ENCODE measurements at regions not wholly inside any gene's neighbourhood (a gene's known extent, or its start where the extent isn't known, plus 50 kb on each side); places are given as distances from the start of the nearest gene placed in this dataset.
"Not testable (repeated sequence)": the region's sequence is repeated elsewhere in the genome, so short reads cannot be mapped to it uniquely, and the experiment has no call there.

DNA sequence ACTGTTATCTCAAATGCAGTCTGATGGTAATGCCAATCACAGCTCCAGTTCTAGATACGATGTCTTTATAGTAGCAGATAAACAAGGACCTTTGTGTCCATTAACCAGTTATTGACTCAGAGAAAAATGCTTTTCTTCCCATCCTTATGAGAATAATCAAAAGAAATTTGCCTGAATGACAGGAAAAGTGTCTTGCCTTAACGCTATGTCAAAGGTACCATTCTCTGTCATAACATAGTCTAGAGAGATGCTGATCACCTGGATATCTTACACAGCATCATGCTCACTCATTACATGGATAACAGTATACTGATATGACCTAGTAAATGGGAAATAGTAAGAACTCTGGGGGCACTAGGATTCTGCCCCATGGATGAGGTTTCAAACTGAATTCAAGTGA is 151.7 kb upstream of the NEGR1 start:
- intact Hi-C loops (cut with micrococcal nuclease) = no loop called here
- no peak overlapping the region for H3K27ac Mint-ChIP-seq
- peaks cover 12% of the 10 kb centered on the region for H3K9me3 Mint-ChIP-seq
- no peaks in the 10 kb centered on the region for H3K36me3 Mint-ChIP-seq (ENCODE audit: low read depth)
- no peak overlapping the region for H3K4me3 Mint-ChIP-seq
- no peaks in the 10 kb centered on the region for H3K27me3 Mint-ChIP-seq
- peaks cover 6% of the 10 kb centered on the region for H3K4me1 Mint-ChIP-seq (ENCODE audit: low read depth)

DNA sequence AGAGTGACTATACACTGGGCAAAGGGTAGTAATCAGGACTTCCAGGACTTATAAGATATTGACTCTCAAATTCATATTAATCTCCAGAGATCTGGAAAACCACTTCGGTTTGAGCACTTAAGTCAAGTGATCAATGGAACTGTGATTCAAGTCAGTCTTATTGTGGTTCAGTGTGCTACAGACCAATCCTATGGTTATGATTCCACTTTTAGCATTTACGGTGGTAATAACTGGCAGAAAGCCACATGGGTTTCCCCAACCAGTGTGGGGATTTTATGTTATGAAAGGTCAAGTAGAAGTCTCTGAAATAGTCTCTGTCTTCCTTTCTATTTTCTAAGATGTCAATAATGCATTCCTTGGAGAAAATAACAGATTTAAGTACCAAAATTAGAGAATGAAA is 151.3 kb upstream of the NEGR1 start:
- Mint-ChIP-seq H3K27ac (no peak overlapping the region), H3K4me3 (no peak overlapping the region), H3K36me3 (ENCODE audit: low read depth) (no peaks in the 10 kb centered on the region), H3K9me3 (peaks cover 16% of the 10 kb centered on the region), H3K27me3 (no peaks in the 10 kb centered on the region), H3K4me1 (ENCODE audit: low read depth) (peaks cover 6% of the 10 kb centered on the region)
- intact Hi-C loops (cut with micrococcal nuclease) = no loop called here

DNA sequence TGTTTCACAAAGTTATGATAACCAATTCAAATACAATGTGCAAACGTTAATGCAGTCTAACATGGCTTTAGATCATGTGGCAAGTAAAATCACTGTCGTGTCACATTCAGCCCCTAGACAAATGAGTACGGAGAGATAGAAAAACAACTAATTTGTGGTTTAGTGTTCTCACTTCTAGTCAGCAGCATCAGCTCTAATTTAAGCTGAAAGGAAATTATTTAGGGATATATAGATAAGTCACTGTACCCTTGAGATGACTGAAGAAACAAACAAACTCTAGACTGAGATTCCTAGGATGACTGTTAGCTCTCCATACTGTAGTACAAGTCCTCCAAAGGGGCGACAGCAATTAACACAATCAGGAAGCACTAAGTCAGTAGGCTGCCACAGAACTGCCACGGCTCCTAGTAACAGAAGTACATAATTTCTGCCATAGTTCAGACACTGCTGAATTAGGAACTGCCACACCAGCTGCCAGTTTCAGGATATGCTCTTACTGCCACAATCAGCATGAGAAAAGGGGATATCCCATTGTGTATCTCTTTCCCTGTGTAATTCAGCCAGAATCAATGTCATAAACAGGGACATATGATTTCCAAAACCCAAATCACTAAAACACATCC is 150.4 kb upstream of the NEGR1 start:
- H3K4me3 Mint-ChIP-seq = no peak overlapping the region
- H3K4me1 Mint-ChIP-seq (ENCODE audit: low read depth) = no peaks in the 10 kb centered on the region
- H3K9me3 Mint-ChIP-seq = peaks cover 24% of the 10 kb centered on the region
- intact Hi-C loops (cut with micrococcal nuclease) = no loop called here
- no peaks in the 10 kb centered on the region for H3K27me3 Mint-ChIP-seq
- H3K27ac Mint-ChIP-seq = no peak overlapping the region
- H3K36me3 Mint-ChIP-seq (ENCODE audit: low read depth) = no peaks in the 10 kb centered on the region

- intact Hi-C loops (cut with micrococcal nuclease) = no loop called here
- H3K36me3 Mint-ChIP-seq (ENCODE audit: low read depth) = no peaks in the 10 kb centered on the region
- no peaks in the 10 kb centered on the region for H3K4me1 Mint-ChIP-seq (ENCODE audit: low read depth)
- H3K27me3 Mint-ChIP-seq = no peaks in the 10 kb centered on the region
- H3K9me3 Mint-ChIP-seq = peaks cover 34% of the 10 kb centered on the region
- H3K27ac Mint-ChIP-seq = no peak overlapping the region
- no peak overlapping the region for H3K4me3 Mint-ChIP-seq
Observed at GRCh38 chr1:72431810-72432209, 149.5 kb upstream of the NEGR1 start.

- H3K9me3 Mint-ChIP-seq = peaks cover 33% of the 10 kb centered on the region
- not testable (repeated sequence) for H3K36me3 Mint-ChIP-seq (ENCODE audit: low read depth)
Observed at GRCh38 chr1:72428276-72428675, 145.9 kb upstream of the NEGR1 start.

DNA sequence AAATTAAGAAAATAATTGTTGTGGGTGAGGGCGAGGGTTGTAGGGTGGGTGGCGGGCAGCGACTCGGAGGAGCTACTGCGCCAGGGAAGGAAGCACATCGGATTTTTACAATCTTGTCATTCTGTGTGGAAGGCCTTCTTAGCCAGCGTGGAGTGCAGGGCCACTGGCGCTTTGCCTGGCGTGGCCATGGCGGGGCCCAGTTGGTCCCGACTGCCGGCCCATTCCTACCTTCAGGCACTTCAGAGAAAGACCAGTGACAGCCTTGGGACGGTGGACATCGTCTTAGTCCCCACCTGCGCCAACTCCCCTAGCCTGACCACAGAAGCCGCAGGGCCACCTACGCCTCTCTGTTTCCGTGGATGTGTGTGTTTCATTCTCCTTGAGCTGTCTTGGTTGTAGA is 136.9 kb upstream of the NEGR1 start:
- H3K4me3 Mint-ChIP-seq = no peak overlapping the region
- H3K27ac Mint-ChIP-seq = no peak overlapping the region
- no peaks in the 10 kb centered on the region for H3K27me3 Mint-ChIP-seq
- H3K9me3 Mint-ChIP-seq = peaks cover 17% of the 10 kb centered on the region
- intact Hi-C loops (cut with micrococcal nuclease) = no loop called here
- H3K36me3 Mint-ChIP-seq (ENCODE audit: low read depth) = no peaks in the 10 kb centered on the region
- no peaks in the 10 kb centered on the region for H3K4me1 Mint-ChIP-seq (ENCODE audit: low read depth)

More at GRCh38 chr1:72428276-72428675, 145.9 kb upstream of the NEGR1 start:
- H3K27ac Mint-ChIP-seq; H3K4me1 Mint-ChIP-seq (ENCODE audit: low read depth); H3K4me3 Mint-ChIP-seq; intact Hi-C loops (cut with micrococcal nuclease); H3K27me3 Mint-ChIP-seq: not testable (repeated sequence)

GRCh38 chr1:72412286-72412685 is 129.9 kb upstream of the NEGR1 start:
- Mint-ChIP-seq H3K27me3 (no peaks in the 10 kb centered on the region), H3K27ac (no peak overlapping the region), H3K4me1 (ENCODE audit: low read depth) (no peaks in the 10 kb centered on the region), H3K36me3 (ENCODE audit: low read depth) (no peaks in the 10 kb centered on the region), H3K9me3 (peaks cover 23% of the 10 kb centered on the region), H3K4me3 (no peak overlapping the region)
- intact Hi-C loops (cut with micrococcal nuclease) = no loop called here

DNA sequence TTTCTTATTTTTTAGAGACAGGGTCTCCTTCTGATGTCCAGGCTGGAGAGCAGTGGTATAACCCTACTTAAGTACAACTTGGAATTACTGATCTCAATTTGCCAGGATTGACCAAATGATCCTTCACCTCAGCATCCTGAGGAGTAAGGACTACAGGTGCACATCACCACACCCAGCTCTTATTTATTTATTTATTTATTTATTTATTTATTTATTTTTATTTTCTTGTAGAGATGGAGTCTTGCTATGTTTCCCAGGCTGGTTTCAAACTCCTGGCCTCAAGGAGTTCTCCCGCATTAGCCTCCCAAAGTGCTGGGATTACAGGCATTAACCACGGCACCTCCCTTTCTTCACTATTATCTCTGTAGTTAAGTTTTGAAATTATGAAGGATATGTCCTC is 117.5 kb upstream of the NEGR1 start:
- H3K4me1 Mint-ChIP-seq (ENCODE audit: low read depth) = no peaks in the 10 kb centered on the region

DNA sequence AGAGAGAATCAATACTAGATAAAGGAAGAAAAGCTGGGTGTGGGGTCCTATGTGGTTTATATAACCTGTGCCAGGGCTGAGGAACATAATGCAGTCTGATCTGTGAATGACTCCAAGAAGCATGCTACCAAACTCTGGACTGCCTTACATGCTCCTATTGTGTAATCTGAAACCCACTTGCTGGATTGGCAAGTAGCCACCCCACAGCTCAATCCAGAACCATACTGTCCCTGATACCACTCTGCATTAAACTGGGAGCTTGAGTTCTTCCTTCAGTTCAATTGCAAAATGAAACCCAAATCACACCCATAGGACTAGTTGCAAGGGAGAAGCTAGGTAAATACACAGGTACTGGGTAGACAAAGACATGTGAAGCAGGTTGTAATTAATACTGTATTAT is 115.4 kb upstream of the NEGR1 start:
- Mint-ChIP-seq H3K4me1 (ENCODE audit: low read depth) (no peaks in the 10 kb centered on the region), H3K27ac (no peak overlapping the region), H3K27me3 (no peaks in the 10 kb centered on the region), H3K9me3 (no peaks in the 10 kb centered on the region), H3K4me3 (no peak overlapping the region), H3K36me3 (ENCODE audit: low read depth) (no peaks in the 10 kb centered on the region)
- intact Hi-C loops (cut with micrococcal nuclease) = no loop called here

More for the DNA sequence above, 117.5 kb upstream of the NEGR1 start:
- H3K27me3 Mint-ChIP-seq = no peaks in the 10 kb centered on the region
- no peak overlapping the region for H3K4me3 Mint-ChIP-seq
- H3K9me3 Mint-ChIP-seq = no peaks in the 10 kb centered on the region
- no peaks in the 10 kb centered on the region for H3K36me3 Mint-ChIP-seq (ENCODE audit: low read depth)
- intact Hi-C loops (cut with micrococcal nuclease) = no loop called here
- no peak overlapping the region for H3K27ac Mint-ChIP-seq

DNA sequence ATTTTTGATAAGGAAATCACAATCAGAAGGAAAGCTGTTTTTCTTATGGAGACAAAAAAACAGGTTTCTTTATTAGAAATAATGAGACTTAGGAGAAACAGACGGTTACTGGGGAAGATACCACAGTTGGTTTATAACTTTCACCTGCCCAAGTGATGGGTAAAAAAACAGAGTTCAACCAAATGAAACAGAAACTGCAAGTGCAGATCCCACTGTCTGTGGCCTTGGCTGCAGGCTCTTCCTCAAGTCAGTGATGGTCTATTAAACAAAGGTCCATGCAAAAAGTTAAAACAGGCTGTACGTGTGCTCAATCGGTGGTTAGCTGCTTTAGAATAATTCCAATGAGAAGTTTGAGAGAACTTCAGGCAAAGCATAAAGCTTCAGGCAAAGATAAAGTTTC is 112.1 kb upstream of the NEGR1 start:
- no peaks in the 10 kb centered on the region for H3K36me3 Mint-ChIP-seq (ENCODE audit: low read depth)
- H3K27me3 Mint-ChIP-seq = no peaks in the 10 kb centered on the region
- H3K4me1 Mint-ChIP-seq (ENCODE audit: low read depth) = no peaks in the 10 kb centered on the region
- intact Hi-C loops (cut with micrococcal nuclease) = no loop called here
- peaks cover 10% of the 10 kb centered on the region for H3K9me3 Mint-ChIP-seq
- no peak overlapping the region for H3K27ac Mint-ChIP-seq
- no peak overlapping the region for H3K4me3 Mint-ChIP-seq

GRCh38 chr1:72379072-72379471 is 96.7 kb upstream of the NEGR1 start:
- intact Hi-C loops (cut with micrococcal nuclease) = no loop called here
- H3K9me3 Mint-ChIP-seq = peaks cover 34% of the 10 kb centered on the region
- H3K36me3 Mint-ChIP-seq (ENCODE audit: low read depth) = no peaks in the 10 kb centered on the region
- H3K4me3 Mint-ChIP-seq = no peak overlapping the region
- no peaks in the 10 kb centered on the region for H3K4me1 Mint-ChIP-seq (ENCODE audit: low read depth)
- H3K27ac Mint-ChIP-seq = no peak overlapping the region
- no peaks in the 10 kb centered on the region for H3K27me3 Mint-ChIP-seq

- Mint-ChIP-seq H3K27ac (no peak overlapping the region), H3K4me1 (ENCODE audit: low read depth) (no peaks in the 10 kb centered on the region), H3K27me3 (no peaks in the 10 kb centered on the region), H3K36me3 (ENCODE audit: low read depth) (no peaks in the 10 kb centered on the region), H3K9me3 (peaks cover 12% of the 10 kb centered on the region), H3K4me3 (no peak overlapping the region)
- intact Hi-C loops (cut with micrococcal nuclease) = no loop called here
Observed at GRCh38 chr1:72375226-72375625, 92.9 kb upstream of the NEGR1 start.

DNA sequence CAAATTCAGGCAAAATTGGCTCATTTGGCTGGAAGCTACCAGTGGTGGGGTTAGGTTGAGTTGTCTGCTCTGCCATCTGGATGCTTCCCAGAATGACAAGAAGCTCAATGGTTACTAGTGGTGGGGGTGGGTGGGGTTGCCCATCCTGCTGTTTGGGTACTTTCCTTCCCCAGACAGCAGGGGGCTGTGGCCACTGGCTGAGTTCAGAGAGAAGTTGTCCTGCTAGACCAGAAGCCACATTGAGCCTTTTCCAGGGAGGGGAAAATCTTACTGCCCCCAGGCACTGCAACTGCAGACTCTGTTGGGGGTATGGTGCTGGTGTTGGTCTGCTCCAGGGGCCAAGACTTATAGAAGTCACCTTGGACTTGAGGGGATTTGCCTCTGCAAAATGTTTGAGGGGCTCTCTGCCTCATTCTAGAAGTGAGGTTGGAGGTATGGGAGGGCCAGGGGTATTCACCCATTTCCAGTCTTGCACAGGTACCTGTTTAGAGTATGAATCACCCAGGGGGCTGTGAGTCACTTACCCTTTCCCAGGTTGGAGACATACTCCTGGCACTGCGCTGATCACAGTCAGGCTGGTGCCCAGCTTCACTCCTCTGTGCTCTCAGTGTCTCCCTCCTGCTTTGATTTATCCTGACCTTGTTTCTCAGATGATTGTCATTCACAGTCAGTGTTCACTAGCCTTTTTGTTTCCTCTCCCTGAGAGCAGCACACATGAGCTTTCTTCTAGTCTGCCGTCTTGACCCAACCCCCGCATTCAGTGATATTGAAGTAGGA is 89.1 kb upstream of the NEGR1 start:
- Mint-ChIP-seq H3K4me3 (no peak overlapping the region), H3K9me3 (no peaks in the 10 kb centered on the region)
- intact Hi-C loops (cut with micrococcal nuclease) = no loop called here

DNA sequence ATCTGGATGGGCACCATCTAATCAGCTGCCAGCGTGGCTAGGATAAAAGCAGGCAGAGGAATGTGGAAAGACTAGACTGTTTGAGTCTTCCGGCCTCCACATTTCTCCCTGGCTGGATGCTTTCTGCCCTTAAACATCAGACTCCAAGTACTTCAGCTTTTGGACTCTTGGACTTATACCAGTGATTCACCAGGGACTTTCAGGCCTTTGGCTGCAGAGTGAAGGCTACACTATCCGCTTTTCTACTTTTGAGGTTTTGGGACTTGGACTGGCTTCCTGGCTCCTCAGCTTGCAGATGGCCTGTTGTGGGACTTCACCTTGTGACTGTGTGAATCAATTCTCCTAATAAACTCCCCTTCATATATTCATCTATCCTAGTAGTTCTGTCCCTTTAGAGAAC is 88.5 kb upstream of the NEGR1 start:
- H3K4me3 Mint-ChIP-seq; H3K36me3 Mint-ChIP-seq (ENCODE audit: low read depth); H3K27me3 Mint-ChIP-seq; H3K27ac Mint-ChIP-seq; intact Hi-C loops (cut with micrococcal nuclease); H3K9me3 Mint-ChIP-seq: not testable (repeated sequence)
- peaks cover 14% of the 10 kb centered on the region for H3K4me1 Mint-ChIP-seq (ENCODE audit: low read depth)

More for the DNA sequence above, 89.1 kb upstream of the NEGR1 start:
- Mint-ChIP-seq H3K4me1 (ENCODE audit: low read depth) (peaks cover 14% of the 10 kb centered on the region), H3K27me3 (no peaks in the 10 kb centered on the region), H3K36me3 (ENCODE audit: low read depth) (no peaks in the 10 kb centered on the region), H3K27ac (no peak overlapping the region)
